A549 (cell line): ENCODE measurements at regions not wholly inside any gene's neighbourhood (a gene's known extent, or its start where the extent isn't known, plus 50 kb on each side); places are given as distances from the start of the nearest gene placed in this dataset.

ENCODE experiments used
- ATAC-seq, 2 experiments: fragments of 200-7000 bp in 1 of 2; fragments of >200 bp in 1 of 2; cut with Nextera tagmentation in 1 of 2; cut with Tn5 transposase in 1 of 2; 3 replicates each; pipeline versions ENCODE4 v1.8.0 to v1.9.1; 2018 to 2020; ENCODE audit warnings: mild to moderate bottlenecking in 1 of 2, moderate library complexity in 1 of 2
- CTCF ChIA-PET: fragments of 300-600 bp; sonication (Branson Sonifier 250); formaldehyde crosslinking; extraction: SDS; loops from one replicate; lab custom pipeline; 2021; ENCODE audit warnings: antibody characterized with exemption, inconsistent platforms; lab: Yijun Ruan, JAX
- POLR2A ChIA-PET: fragments of 350-600 bp; formaldehyde crosslinking; extraction: SDS; loops from one replicate; lab custom pipeline; 2021; ENCODE audit warnings: antibody characterized with exemption, inconsistent platforms; lab: Yijun Ruan, JAX
- DNase-seq, 2 experiments: peaks; one replicate each; pipeline versions ENCODE4 v3.0.0 to v3.0.0-alpha.2; 2011 to 2016; ENCODE audit warnings: low read depth in 1 of 2, low spot score in 1 of 2
- FAIRE-seq: peaks from 2 replicates; lab custom pipeline; 2011; peaks lifted over from hg19 to GRCh38; lab: Jason Lieb, UNC
- H3K27ac ChIP-seq, 2 experiments: fragments of >200 bp; sonication (Bioruptor Twin); formaldehyde crosslinking; 3 replicates each; pipeline ENCODE4 v1.5.1; 2016 to 2017
- H3K4me1 ChIP-seq: fragments of >200 bp; sonication (Bioruptor Twin); formaldehyde crosslinking; 3 replicates; pipeline ENCODE4 v1.6.1; 2016
- H3K4me2 ChIP-seq: fragments of >200 bp; sonication (Bioruptor Twin); formaldehyde crosslinking; 3 replicates; pipeline ENCODE4 v1.6.1; 2016
- H3K4me3 ChIP-seq: fragments of >200 bp; sonication (Bioruptor Twin); formaldehyde crosslinking; 3 replicates; pipeline ENCODE4 v1.5.1; 2016
- H3K9me3 ChIP-seq: fragments of >200 bp; sonication (Bioruptor Twin); formaldehyde crosslinking; 3 replicates; pipeline ENCODE4 v1.6.1; 2016
- CEBPB ChIP-seq, 2 experiments: fragments of >200 bp in 1 of 2; sonication (Bioruptor Twin) in 1 of 2; formaldehyde crosslinking in 1 of 2; IDR thresholded peaks; 2 replicates each; pipeline ENCODE4 v1.6.1; 2012 to 2016
- EHMT2 ChIP-seq: fragments of 200-600 bp; sonication (generic); IDR thresholded peaks from 2 replicates; pipeline ENCODE4 v1.6.1; 2016; ENCODE audit warnings: antibody characterized with exemption, low read depth, mild to moderate bottlenecking, moderate library complexity
- ELK1 ChIP-seq: fragments of 150-350 bp; IDR thresholded peaks from 2 replicates; pipeline ENCODE4 v1.6.1; 2014; ENCODE audit warnings: low read depth, mild to moderate bottlenecking, low read length
- HDAC2 ChIP-seq: fragments of 200-600 bp; sonication (generic); IDR thresholded peaks from 2 replicates; pipeline ENCODE4 v1.6.1; 2016
- HOXA7 ChIP-seq: fragments of 250-450 bp; sonication (Bioruptor Pico); IDR thresholded peaks from 2 replicates; pipeline ENCODE4 v1.5.0; 2020; ENCODE audit warnings: mild to moderate bottlenecking, moderate library complexity
- HOXB13 ChIP-seq: fragments of 250-450 bp; sonication (Bioruptor Pico); IDR thresholded peaks from 2 replicates; pipeline ENCODE4 v1.5.0; 2020; ENCODE audit warnings: low read depth, mild to moderate bottlenecking, moderate library complexity
- JUNB ChIP-seq: fragments of >200 bp; sonication (Bioruptor Twin); formaldehyde crosslinking; IDR thresholded peaks from 2 replicates; pipeline ENCODE4 v1.6.1; 2016
- KDM1A ChIP-seq: fragments of 200-600 bp; sonication (generic); IDR thresholded peaks from 2 replicates; pipeline ENCODE4 v1.6.1; 2016; ENCODE audit warnings: low read depth, mild to moderate bottlenecking
- MAX ChIP-seq: IDR thresholded peaks from 2 replicates; pipeline ENCODE4 v1.6.1; 2012
- NFE2L2 ChIP-seq: fragments of 150-350 bp; conservative IDR thresholded peaks from 2 replicates; pipeline ENCODE4 v1.6.1; 2014; ENCODE audit warnings: low read length
- NR3C1 ChIP-seq: fragments of >200 bp; sonication (Bioruptor Twin); formaldehyde crosslinking; IDR thresholded peaks from 3 replicates; pipeline ENCODE4 v1.6.1; 2017
- PHF8 ChIP-seq: fragments of 200-600 bp; sonication (generic); IDR thresholded peaks from 2 replicates; pipeline ENCODE4 v1.6.1; 2016; ENCODE audit warnings: low read depth, mild to moderate bottlenecking, antibody characterized with exemption, moderate library complexity, borderline replicate concordance
- POLR2AphosphoS2 ChIP-seq: conservative IDR thresholded peaks from 2 replicates; pipeline ENCODE4 v1.6.1; 2012; ENCODE audit warnings: low read length, improper control_type of control experiment, inconsistent platforms
- REST ChIP-seq: fragments of 200-600 bp; sonication (generic); IDR thresholded peaks from 2 replicates; pipeline ENCODE4 v1.6.1; 2016; ENCODE audit warnings: antibody characterized with exemption, mild to moderate bottlenecking, moderate library complexity
- RNF2 ChIP-seq: fragments of 200-600 bp; sonication (generic); IDR thresholded peaks from 2 replicates; pipeline ENCODE4 v1.6.1; 2016; ENCODE audit warnings: low read depth, mild to moderate bottlenecking, antibody characterized with exemption, moderate library complexity, borderline replicate concordance
- USF2 ChIP-seq: fragments of 450-650 bp; IDR thresholded peaks from 2 replicates; pipeline ENCODE4 v1.6.1; 2014; ENCODE audit warnings: antibody characterized with exemption
- ZC3H11A ChIP-seq: fragments of 450-650 bp; IDR thresholded peaks from 2 replicates; pipeline ENCODE4 v1.6.1; 2014; ENCODE audit warnings: antibody characterized with exemption, mild to moderate bottlenecking
- WGBS: methylation state at CpG from one replicate; pipeline ENCODE4 v1.1.6; 2017; ENCODE audit errors: missing lambda C conversion rate; 5-methylcytosine and 5-hydroxymethylcytosine counted together
- TF ChIP-seq, protein P1 (sequence below): fragments of >200 bp; sonication (Bioruptor Twin); formaldehyde crosslinking; IDR thresholded peaks from 3 replicates; pipeline ENCODE4 v1.6.1; 2016
- TF ChIP-seq, protein P2 (sequence below): IDR thresholded peaks from 2 replicates; pipeline ENCODE4 v1.6.1; 2012
- TF ChIP-seq, protein P3 (sequence below): IDR thresholded peaks from 2 replicates; pipeline ENCODE4 v1.6.1; 2012; ENCODE audit warnings: low read depth, borderline replicate concordance

DNA sequence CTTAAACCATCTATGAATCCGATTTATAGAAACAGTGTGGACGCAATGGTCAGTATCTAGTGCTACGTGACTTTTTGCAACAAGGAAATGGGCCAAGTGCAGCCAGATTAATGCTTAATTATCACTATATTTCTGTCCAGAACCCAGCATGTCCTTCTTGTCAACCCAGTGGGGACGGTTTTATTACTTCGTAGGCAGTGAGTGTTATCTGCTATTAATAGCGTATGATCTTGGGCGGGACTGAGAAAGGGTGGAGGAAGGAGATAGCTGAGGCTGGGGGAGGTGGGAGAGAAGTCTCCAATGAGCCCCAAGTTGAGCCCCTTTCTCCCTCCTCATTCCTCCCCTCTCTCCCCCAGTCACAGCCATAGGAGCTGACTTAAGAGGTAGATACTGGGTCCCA lies 59.7 kb upstream of the FAM222A start:
- ChIA-PET CTCF (no interaction called here), POLR2A (no interaction called here)
- ATAC-seq (no peak), DNase-seq (no peak), FAIRE-seq (no peak)
- no peak overlapping the region for H3K4me3 ChIP-seq
- H3K4me2 ChIP-seq, result no peak overlapping the region
- H3K27ac ChIP-seq, result no peak overlapping the region
- no peaks in the 10 kb centered on the region for H3K9me3 ChIP-seq
- 68% methylated on average over 7 of the region's 7 CpGs for WGBS
- H3K4me1 ChIP-seq, result peaks cover 6% of the 10 kb centered on the region; the same call in 1 of the 3 replicates
- TF ChIP-seq JUNB (no peak), NR3C1 (no peak), EHMT2 (no peak), RNF2 (no peak), KDM1A (no peak), PHF8 (no peak), POLR2AphosphoS2 (no peak), MAX (no peak), NFE2L2 (no peak), ZC3H11A (no peak), REST (no peak), USF2 (no peak), HOXA7 (CRISPR knock-in tag) (no peak), HDAC2 (no peak), CEBPB (IDR thresholded peaks at IDR 0.05) (no peak), HOXB13 (CRISPR knock-in tag) (no peak), ELK1 (no peak)
- TF ChIP-seq, protein P1, sequence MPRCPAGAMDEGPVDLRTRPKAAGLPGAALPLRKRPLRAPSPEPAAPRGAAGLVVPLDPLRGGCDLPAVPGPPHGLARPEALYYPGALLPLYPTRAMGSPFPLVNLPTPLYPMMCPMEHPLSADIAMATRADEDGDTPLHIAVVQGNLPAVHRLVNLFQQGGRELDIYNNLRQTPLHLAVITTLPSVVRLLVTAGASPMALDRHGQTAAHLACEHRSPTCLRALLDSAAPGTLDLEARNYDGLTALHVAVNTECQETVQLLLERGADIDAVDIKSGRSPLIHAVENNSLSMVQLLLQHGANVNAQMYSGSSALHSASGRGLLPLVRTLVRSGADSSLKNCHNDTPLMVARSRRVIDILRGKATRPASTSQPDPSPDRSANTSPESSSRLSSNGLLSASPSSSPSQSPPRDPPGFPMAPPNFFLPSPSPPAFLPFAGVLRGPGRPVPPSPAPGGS, result no peak
- TF ChIP-seq, protein P2, sequence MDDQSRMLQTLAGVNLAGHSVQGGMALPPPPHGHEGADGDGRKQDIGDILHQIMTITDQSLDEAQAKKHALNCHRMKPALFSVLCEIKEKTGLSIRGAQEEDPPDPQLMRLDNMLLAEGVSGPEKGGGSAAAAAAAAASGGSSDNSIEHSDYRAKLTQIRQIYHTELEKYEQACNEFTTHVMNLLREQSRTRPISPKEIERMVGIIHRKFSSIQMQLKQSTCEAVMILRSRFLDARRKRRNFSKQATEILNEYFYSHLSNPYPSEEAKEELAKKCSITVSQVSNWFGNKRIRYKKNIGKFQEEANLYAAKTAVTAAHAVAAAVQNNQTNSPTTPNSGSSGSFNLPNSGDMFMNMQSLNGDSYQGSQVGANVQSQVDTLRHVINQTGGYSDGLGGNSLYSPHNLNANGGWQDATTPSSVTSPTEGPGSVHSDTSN, result no peak
- TF ChIP-seq, protein P3, sequence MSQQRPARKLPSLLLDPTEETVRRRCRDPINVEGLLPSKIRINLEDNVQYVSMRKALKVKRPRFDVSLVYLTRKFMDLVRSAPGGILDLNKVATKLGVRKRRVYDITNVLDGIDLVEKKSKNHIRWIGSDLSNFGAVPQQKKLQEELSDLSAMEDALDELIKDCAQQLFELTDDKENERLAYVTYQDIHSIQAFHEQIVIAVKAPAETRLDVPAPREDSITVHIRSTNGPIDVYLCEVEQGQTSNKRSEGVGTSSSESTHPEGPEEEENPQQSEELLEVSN, result no peak
